WI38 (cell line): ENCODE measurements at regions not wholly inside any gene's neighbourhood (a gene's known extent, or its start where the extent isn't known, plus 50 kb on each side); places are given as distances from the start of the nearest gene placed in this dataset.

ENCODE experiments used
- H3K4me3 ChIP-seq: 2 replicates; pipeline ENCODE4 v1.5.1; 2011; ENCODE audit warnings: low read depth, mild to moderate bottlenecking, control low read depth, low read length
- TF ChIP-seq, protein P1 (sequence below): IDR thresholded peaks from 2 replicates; pipeline ENCODE4 v1.5.1; 2012; ENCODE audit warnings: low read depth, mild to moderate bottlenecking, control low read depth, low read length

DNA sequence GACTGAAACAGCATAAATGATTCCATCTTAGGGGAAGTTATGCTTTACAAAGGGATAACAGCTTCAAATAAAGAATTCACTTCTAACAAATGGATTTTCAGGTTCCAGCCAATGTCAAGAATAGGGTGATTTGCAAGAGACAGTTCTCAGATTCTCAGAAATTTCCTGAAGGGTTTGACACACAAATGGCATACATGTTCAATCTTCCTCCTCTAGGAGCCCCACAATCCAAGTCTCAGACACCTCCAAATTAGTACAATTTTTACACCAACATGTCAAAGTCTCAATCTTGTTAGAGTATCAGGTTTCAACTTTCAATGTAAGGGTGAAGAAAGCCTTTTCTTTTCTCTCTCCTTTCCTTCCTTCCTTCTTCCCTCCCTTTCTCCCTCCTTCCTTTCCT lies 996.6 kb downstream of the TLE1 start:
- no peak overlapping the region for H3K4me3 ChIP-seq
- TF ChIP-seq, protein P1, sequence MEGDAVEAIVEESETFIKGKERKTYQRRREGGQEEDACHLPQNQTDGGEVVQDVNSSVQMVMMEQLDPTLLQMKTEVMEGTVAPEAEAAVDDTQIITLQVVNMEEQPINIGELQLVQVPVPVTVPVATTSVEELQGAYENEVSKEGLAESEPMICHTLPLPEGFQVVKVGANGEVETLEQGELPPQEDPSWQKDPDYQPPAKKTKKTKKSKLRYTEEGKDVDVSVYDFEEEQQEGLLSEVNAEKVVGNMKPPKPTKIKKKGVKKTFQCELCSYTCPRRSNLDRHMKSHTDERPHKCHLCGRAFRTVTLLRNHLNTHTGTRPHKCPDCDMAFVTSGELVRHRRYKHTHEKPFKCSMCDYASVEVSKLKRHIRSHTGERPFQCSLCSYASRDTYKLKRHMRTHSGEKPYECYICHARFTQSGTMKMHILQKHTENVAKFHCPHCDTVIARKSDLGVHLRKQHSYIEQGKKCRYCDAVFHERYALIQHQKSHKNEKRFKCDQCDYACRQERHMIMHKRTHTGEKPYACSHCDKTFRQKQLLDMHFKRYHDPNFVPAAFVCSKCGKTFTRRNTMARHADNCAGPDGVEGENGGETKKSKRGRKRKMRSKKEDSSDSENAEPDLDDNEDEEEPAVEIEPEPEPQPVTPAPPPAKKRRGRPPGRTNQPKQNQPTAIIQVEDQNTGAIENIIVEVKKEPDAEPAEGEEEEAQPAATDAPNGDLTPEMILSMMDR: no peak

DNA sequence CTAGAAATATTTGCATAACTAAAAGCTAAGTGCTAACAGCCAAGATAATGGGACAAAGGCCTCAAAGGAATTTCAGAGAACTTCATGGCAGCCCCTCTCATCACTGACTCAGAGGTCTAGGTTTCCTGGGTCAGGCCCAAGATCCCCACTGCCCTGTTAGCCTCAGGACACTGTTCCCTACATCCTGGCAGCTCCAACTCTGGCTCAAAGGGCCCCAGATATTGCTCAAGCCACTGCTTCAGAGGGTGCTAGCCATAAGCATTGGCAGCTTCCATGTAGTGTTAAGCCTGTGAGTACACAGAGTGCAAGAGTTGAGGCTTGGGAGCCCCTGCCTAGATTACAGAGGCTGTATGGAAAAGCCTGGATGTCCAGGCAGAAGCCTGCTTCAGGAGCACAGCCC lies 998.1 kb downstream of the TLE1 start:
- TF ChIP-seq, protein P1: no peak
- H3K4me3 ChIP-seq: no peak overlapping the region

DNA sequence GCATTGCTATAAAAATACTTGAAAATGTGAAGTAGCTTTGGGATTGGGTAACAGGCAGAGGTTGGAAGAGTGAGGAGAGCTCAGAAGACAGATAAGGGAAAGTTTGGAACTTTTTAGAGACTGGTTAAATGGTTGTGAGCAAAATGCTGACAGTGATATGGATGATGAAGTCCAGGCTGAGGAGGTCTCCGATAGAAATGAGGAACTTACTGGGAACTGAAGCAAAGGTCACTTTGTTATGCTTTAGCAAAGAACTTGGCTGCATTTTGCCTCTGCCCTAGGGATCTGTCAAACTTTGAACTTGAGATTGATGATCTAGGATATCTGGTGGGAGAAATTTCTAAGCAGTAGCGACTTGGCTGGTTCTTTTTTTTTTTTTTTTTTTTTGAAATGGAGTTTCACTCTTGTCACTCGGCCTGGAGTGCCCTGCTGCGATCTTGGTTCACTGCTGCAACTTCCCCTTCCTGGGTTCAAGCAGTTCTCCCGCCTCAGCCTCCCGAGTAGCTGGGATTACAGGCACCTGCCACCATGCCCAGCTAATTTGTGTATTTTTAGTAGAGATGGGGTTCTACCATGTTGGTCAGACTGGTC lies 998.9 kb downstream of the TLE1 start:
- TF ChIP-seq, protein P1: no peak
- H3K4me3 ChIP-seq: no peak overlapping the region

DNA sequence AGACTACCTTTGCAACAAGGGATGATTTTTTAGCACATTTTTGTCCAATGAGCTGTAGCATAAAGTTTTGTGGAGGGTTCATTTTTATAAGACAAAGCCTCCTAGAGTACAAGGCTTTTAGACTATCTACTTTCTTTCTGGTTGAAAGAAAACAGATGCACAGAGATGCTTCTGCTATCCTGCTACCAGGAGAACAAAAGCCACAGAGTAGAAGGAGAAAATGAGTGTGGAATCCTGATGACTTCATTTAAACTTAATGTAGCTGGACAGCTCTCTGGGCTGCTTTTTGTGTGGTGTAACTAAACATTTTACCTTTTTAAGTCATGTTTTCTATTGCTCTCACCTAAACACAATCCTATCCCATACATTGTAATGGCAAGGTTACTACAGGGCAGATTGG lies 1009.4 kb downstream of the TLE1 start:
- H3K4me3 ChIP-seq: no peak overlapping the region
- TF ChIP-seq, protein P1: no peak

DNA sequence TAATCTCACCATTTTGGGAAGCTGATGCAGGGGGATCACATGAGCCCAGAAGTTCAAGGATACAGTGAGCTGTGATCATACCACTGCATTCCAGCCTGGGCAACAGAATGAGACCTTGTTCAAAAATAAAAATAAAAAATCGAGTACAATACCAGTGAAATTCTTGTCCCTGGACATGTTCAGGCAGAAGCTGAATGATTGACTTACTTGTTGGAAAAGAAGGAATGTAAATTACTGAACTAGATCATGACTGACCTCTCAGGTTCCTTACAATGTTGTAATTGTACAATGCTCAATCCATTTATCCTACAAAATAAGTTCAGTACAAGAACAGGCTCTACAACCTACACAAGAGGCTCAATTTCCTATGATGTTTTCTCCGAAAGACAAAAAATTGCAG lies 1010.4 kb downstream of the TLE1 start:
- H3K4me3 ChIP-seq: no peak overlapping the region
- TF ChIP-seq, protein P1: no peak

DNA sequence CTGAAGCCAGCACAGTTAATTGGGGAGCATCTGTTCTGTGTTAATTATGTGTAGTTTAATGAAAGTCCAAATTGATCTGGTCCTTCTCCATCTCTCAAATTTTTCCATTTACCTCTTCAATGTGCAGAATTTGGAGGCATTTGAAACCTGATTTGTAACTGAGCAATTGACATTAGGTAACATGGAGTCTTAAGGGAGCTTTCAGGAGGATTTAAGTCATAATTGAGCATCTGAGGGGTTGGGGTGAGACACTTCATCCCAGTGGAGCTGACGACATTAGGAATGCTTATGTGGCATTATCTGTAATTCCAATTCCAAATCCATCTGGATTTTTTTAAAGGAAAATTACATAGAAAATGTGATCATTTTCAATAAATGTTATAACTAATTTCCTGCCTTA lies 1015.9 kb downstream of the TLE1 start:
- TF ChIP-seq, protein P1: no peak
- H3K4me3 ChIP-seq: no peak overlapping the region

DNA sequence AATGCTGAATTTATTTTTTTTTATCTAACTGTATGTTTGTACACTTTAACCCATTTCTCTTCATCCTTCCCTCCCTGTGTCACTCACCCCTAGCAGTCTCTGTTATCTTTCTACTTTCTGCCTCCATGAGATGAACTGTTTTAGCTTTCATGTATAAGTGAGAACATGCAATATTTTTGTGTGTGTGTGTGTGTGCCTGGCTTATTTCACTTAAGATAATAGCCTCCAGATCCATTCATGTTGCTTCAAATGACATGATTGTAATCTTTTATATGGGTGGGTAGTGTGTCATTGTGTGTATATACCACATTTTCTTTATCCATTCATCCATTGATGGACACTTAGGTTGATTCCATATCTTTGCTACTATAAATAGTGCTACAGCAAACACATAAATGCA lies 1023.9 kb downstream of the TLE1 start:
- no peak overlapping the region for H3K4me3 ChIP-seq

More for the DNA sequence above, 1023.9 kb downstream of the TLE1 start:
- TF ChIP-seq, protein P1: no peak
